HCT116 (cell line): ENCODE measurements at regions not wholly inside any gene's neighbourhood (a gene's known extent, or its start where the extent isn't known, plus 50 kb on each side); places are given as distances from the start of the nearest gene placed in this dataset.

Experiments used
- ATAC-seq: fragments of 200-7000 bp; cut with Tn5 transposase; 2 replicates; pipeline ENCODE4 v1.9.1; 2020; ENCODE audit warnings: mild to moderate bottlenecking, moderate library complexity
- BruUV-seq: library from RNA; stranded (reverse); fragments of 400-500 nt; replicated peaks from 2 replicates; lab custom pipeline; 2021; lab: Mats Ljungman, UMichigan
- CTCF ChIA-PET: fragments of 300-600 bp; sonication (Branson Sonifier 250); formaldehyde crosslinking; loops from one replicate; lab custom pipeline; 2021; ENCODE audit warnings: antibody characterized with exemption; lab: Charles Lee
- POLR2A ChIA-PET: fragments of 300-600, 350-600 bp; sonication (Branson Sonifier 250); formaldehyde crosslinking; loops from one replicate; lab custom pipeline; 2021; ENCODE audit warnings: antibody characterized with exemption; lab: Charles Lee
- RAD21 ChIA-PET, 2 experiments: fragments of 300-600 bp; sonication (Branson Sonifier 250); formaldehyde crosslinking; loops; one replicate each; lab custom pipeline; 2023; ENCODE audit warnings: low total read pairs in 2 of 2; ENCODE audit not compliant: uncharacterized antibody in 2 of 2, unreplicated experiment in 2 of 2, low non-redundant PET in 1 of 2; lab: Charles Lee
- DNase-seq: peaks from one replicate; pipeline ENCODE4 v3.0.0-alpha.2; 2010; ENCODE audit warnings: low read depth, low spot score
- H2AFZ ChIP-seq: fragments of 200-600 bp; shearing (Covaris generic), sonication (generic); 2 replicates; pipeline ENCODE4 v1.6.1; 2017; ENCODE audit warnings: low read depth, mixed run types, mixed read lengths, antibody characterized with exemption, low read length; ENCODE audit not compliant: poor library complexity, severe bottlenecking
- H3K27ac ChIP-seq: 2 replicates; pipeline ENCODE4 v1.5.1; 2012; ENCODE audit warnings: low read depth, low read length
- H3K27me3 ChIP-seq: fragments of 200-600 bp; sonication (generic); 2 replicates; pipeline ENCODE4 v1.6.1; 2016; ENCODE audit warnings: mixed run types, low read length, mixed read lengths; ENCODE audit not compliant: insufficient read depth
- H3K36me3 ChIP-seq, 2 experiments: fragments of 200-500 bp in 1 of 2; fragments of 200-600 bp in 1 of 2; sonication (Bioruptor generic) in 1 of 2; sonication (generic) in 1 of 2; 2 replicates each; pipeline versions ENCODE4 v1.5.1 to v1.6.1; 2014 to 2016; ENCODE audit warnings: low read length in 2 of 2, inconsistent platforms in 1 of 2, mixed read lengths in 1 of 2, mixed run types in 1 of 2; ENCODE audit not compliant: insufficient read depth in 2 of 2, control insufficient read depth in 1 of 2
- H3K4me1 ChIP-seq, 2 experiments: fragments of 200-600 bp in 1 of 2; sonication (generic) in 1 of 2; 2 replicates each; pipeline versions ENCODE4 v1.5.1 to v1.6.1; 2012 to 2017; ENCODE audit warnings: low read length in 2 of 2, inconsistent platforms in 1 of 2, mild to moderate bottlenecking in 1 of 2, mixed read lengths in 1 of 2, mixed run types in 1 of 2, moderate library complexity in 1 of 2; ENCODE audit not compliant: insufficient read depth in 2 of 2, control insufficient read depth in 1 of 2
- H3K4me2 ChIP-seq: fragments of 200-600 bp; sonication (generic); 2 replicates; pipeline ENCODE4 v1.6.1; 2017; ENCODE audit warnings: mixed run types, low read length, mixed read lengths
- H3K4me3 ChIP-seq, 2 experiments: fragments of 200-600 bp in 1 of 2; sonication (generic) in 1 of 2; replicated peaks in 1 of 2; 2 replicates each; pipeline ENCODE4 v1.5.1; 2011 to 2016; ENCODE audit warnings: low read length in 2 of 2, control low read depth in 1 of 2, low read depth in 1 of 2, mild to moderate bottlenecking in 1 of 2, mixed read lengths in 1 of 2, mixed run types in 1 of 2
- H3K79me2 ChIP-seq: fragments of 200-600 bp; sonication (generic); 2 replicates; pipeline ENCODE4 v1.6.1; 2017; ENCODE audit warnings: mild to moderate bottlenecking, mixed run types, low read length, moderate library complexity, mixed read lengths; ENCODE audit not compliant: insufficient read depth
- H3K9ac ChIP-seq: fragments of 200-600 bp; sonication (generic); 2 replicates; pipeline ENCODE4 v1.6.1; 2016; ENCODE audit warnings: low read length, mixed read lengths
- H3K9me2 ChIP-seq: fragments of 200-600 bp; sonication (generic), shearing (Covaris generic); 2 replicates; pipeline ENCODE4 v1.6.1; 2017; ENCODE audit warnings: mixed run types, mild to moderate bottlenecking, moderate library complexity; ENCODE audit not compliant: insufficient read depth
- H3K9me3 ChIP-seq, 2 experiments: fragments of 200-500 bp in 1 of 2; fragments of 200-600 bp in 1 of 2; sonication (Bioruptor generic) in 1 of 2; sonication (generic) in 1 of 2; 2 replicates each; pipeline ENCODE4 v1.6.1; 2014 to 2017; ENCODE audit warnings: low read length in 2 of 2, mixed read lengths in 2 of 2, inconsistent platforms in 1 of 2, low read depth in 1 of 2, mild to moderate bottlenecking in 1 of 2, mixed run types in 1 of 2, moderate library complexity in 1 of 2; ENCODE audit not compliant: control insufficient read depth in 1 of 2, insufficient read depth in 1 of 2
- H4K20me1 ChIP-seq: fragments of 200-600 bp; sonication (generic), shearing (Covaris generic); 2 replicates; pipeline ENCODE4 v1.6.1; 2017; ENCODE audit warnings: mixed run types, mild to moderate bottlenecking, moderate library complexity; ENCODE audit not compliant: insufficient read depth
- EGR1 ChIP-seq: IDR thresholded peaks from 2 replicates; pipeline ENCODE4 v1.6.1; 2012; ENCODE audit warnings: low read depth
- EZH2phosphoT487 ChIP-seq: fragments of 200-600 bp; IDR thresholded peaks from 2 replicates; pipeline ENCODE4 v1.6.1; 2018; ENCODE audit warnings: antibody characterized with exemption, borderline replicate concordance
- FOSL1 ChIP-seq: IDR thresholded peaks from 2 replicates; pipeline ENCODE4 v1.6.1; 2012; ENCODE audit warnings: low read depth
- JUND ChIP-seq: IDR thresholded peaks from 2 replicates; pipeline ENCODE4 v1.6.1; 2012
- POLR2AphosphoS5 ChIP-seq: IDR thresholded peaks from 2 replicates; pipeline ENCODE4 v1.6.1; 2011; ENCODE audit warnings: mild to moderate bottlenecking, low read depth, low read length, moderate library complexity
- RAD21 ChIP-seq: IDR thresholded peaks from 2 replicates; pipeline ENCODE4 v1.6.1; 2012; ENCODE audit warnings: low read depth, mild to moderate bottlenecking
- SRF ChIP-seq: IDR thresholded peaks from 2 replicates; pipeline ENCODE4 v1.6.1; 2012; ENCODE audit warnings: low read depth
- YY1 ChIP-seq: IDR thresholded peaks from 2 replicates; pipeline ENCODE4 v1.6.1; 2011; ENCODE audit warnings: low read length, low read depth, moderate library complexity, mild to moderate bottlenecking; ENCODE audit not compliant: insufficient replicate concordance; ENCODE audit errors: extremely low read depth
- ZFX ChIP-seq: fragments of 450-650 bp; IDR thresholded peaks from 2 replicates; pipeline ENCODE4 v1.6.1; 2017
- intact Hi-C: fragments of 100-400 bp; cut with micrococcal nuclease; formaldehyde crosslinking; loops from 2 replicates; pipeline ENCODE4 v1.10.0; 2022
- TF ChIP-seq, protein P1 (sequence below), 3 experiments: fragments of 200-600 bp in 1 of 3; sonication (generic) in 1 of 3; IDR thresholded peaks in 2 of 3; conservative IDR thresholded peaks in 1 of 3; 2 replicates each; pipeline ENCODE4 v1.5.1; 2012 to 2017; ENCODE audit warnings: low read depth in 2 of 3, low read length in 2 of 3, antibody characterized with exemption in 1 of 3, borderline replicate concordance in 1 of 3, control low read depth in 1 of 3, mild to moderate bottlenecking in 1 of 3, mixed read lengths in 1 of 3, mixed run types in 1 of 3, moderate library complexity in 1 of 3; ENCODE audit not compliant: insufficient read depth in 1 of 3
- TF ChIP-seq, protein P2 (sequence below): IDR thresholded peaks from 2 replicates; pipeline ENCODE4 v1.6.1; 2012
- TF ChIP-seq, protein P3 (sequence below): IDR thresholded peaks from 2 replicates; pipeline ENCODE4 v1.6.1; 2012; ENCODE audit warnings: low read depth

DNA sequence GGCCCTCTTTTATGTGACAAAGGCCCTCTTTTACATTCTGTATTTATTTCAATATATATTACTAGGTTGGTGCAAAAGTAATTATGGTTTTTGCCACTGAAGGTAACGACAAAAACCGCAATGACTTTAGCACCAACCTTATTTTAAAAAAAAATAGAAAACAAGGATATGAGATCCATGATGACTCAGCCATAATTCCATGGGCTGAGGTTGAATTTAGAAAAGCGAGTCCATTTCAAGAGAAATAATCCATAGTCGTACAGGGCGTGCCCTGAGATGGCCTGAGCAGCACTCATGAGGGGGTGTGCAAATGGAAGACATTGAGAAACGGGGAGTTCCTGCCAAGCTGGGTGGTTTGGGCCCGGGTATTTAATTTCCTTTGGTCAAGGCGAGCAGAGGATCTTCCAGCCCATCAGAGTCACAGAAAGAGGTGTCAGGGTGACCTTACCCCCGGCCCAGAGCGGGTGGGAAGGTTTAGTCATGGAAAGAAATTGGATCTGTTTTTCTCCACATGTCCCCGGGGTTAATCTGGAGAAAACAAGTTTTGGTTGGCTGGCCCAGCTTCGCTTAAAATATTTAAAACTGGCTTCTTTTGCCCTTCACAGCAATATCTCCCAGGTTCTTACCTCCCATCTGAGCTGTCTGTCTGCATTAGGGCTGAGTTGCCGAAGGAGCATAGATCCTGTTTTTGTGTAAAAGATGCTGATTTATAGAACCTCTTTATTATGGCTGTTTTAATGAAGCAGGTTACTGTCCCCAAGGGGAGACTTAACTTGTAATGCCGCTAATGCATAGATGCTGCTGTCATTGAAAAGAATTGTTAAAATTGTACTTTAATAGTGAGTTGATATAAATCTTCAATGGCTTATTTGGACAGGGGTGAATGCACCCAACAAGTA, 255.6 kb downstream of the PREX1 start:
- H3K9me2 ChIP-seq: no peaks in the 10 kb centered on the region
- TF ChIP-seq JUND (no peak), SRF (no peak), EZH2phosphoT487 (no peak), POLR2AphosphoS5 (no peak), RAD21 (no peak), YY1 (no peak), ZFX (no peak), FOSL1 (no peak), EGR1 (no peak)
- TF ChIP-seq, protein P1, sequence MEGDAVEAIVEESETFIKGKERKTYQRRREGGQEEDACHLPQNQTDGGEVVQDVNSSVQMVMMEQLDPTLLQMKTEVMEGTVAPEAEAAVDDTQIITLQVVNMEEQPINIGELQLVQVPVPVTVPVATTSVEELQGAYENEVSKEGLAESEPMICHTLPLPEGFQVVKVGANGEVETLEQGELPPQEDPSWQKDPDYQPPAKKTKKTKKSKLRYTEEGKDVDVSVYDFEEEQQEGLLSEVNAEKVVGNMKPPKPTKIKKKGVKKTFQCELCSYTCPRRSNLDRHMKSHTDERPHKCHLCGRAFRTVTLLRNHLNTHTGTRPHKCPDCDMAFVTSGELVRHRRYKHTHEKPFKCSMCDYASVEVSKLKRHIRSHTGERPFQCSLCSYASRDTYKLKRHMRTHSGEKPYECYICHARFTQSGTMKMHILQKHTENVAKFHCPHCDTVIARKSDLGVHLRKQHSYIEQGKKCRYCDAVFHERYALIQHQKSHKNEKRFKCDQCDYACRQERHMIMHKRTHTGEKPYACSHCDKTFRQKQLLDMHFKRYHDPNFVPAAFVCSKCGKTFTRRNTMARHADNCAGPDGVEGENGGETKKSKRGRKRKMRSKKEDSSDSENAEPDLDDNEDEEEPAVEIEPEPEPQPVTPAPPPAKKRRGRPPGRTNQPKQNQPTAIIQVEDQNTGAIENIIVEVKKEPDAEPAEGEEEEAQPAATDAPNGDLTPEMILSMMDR (IDR thresholded peaks at IDR 0.05 in 2 of 3, conservative IDR thresholded peaks at IDR 0.05 in 1 of 3; ENCODE audit: borderline replicate concordance in 1 of 3, insufficient read depth in 1 of 3, low read depth in 2 of 3, low read length in 2 of 3): no peak
- TF ChIP-seq, protein P2, sequence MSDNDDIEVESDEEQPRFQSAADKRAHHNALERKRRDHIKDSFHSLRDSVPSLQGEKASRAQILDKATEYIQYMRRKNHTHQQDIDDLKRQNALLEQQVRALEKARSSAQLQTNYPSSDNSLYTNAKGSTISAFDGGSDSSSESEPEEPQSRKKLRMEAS: no peak
- TF ChIP-seq, protein P3, sequence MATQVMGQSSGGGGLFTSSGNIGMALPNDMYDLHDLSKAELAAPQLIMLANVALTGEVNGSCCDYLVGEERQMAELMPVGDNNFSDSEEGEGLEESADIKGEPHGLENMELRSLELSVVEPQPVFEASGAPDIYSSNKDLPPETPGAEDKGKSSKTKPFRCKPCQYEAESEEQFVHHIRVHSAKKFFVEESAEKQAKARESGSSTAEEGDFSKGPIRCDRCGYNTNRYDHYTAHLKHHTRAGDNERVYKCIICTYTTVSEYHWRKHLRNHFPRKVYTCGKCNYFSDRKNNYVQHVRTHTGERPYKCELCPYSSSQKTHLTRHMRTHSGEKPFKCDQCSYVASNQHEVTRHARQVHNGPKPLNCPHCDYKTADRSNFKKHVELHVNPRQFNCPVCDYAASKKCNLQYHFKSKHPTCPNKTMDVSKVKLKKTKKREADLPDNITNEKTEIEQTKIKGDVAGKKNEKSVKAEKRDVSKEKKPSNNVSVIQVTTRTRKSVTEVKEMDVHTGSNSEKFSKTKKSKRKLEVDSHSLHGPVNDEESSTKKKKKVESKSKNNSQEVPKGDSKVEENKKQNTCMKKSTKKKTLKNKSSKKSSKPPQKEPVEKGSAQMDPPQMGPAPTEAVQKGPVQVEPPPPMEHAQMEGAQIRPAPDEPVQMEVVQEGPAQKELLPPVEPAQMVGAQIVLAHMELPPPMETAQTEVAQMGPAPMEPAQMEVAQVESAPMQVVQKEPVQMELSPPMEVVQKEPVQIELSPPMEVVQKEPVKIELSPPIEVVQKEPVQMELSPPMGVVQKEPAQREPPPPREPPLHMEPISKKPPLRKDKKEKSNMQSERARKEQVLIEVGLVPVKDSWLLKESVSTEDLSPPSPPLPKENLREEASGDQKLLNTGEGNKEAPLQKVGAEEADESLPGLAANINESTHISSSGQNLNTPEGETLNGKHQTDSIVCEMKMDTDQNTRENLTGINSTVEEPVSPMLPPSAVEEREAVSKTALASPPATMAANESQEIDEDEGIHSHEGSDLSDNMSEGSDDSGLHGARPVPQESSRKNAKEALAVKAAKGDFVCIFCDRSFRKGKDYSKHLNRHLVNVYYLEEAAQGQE: no peak
- no peaks in the 10 kb centered on the region for H3K36me3 ChIP-seq
- no TSS peak for BruUV-seq
- RAD21 ChIA-PET: no interaction called here
- H3K4me3 ChIP-seq: no peak overlapping the region
- no peak overlapping the region for H3K4me2 ChIP-seq
- H3K27ac ChIP-seq: no peak overlapping the region
- H3K4me1 ChIP-seq: 0 out of 4 replicates have a peak, but pooled peaks cover 0 to 4% of the 10 kb centered on the region in 2 experiments
- no peaks in the 10 kb centered on the region for H4K20me1 ChIP-seq
- POLR2A ChIA-PET: interaction anchor here (0.7 kb wide), 1 partner anchor 25 kb away, joined by 3 read pairs; no protein-coding TSS in a partner anchor
- DNase-seq (no peak), ATAC-seq (no peak)
- H3K9ac ChIP-seq: no peak overlapping the region
- intact Hi-C loops: no loop called here
- no peak overlapping the region for H2AFZ ChIP-seq
- H3K9me3 ChIP-seq: no peaks in the 10 kb centered on the region
- no peaks in the 10 kb centered on the region for H3K27me3 ChIP-seq
- H3K79me2 ChIP-seq: no peaks in the 10 kb centered on the region
- CTCF ChIA-PET: no interaction called here
